GM18517 (cell line): ENCODE measurements at regions not wholly inside any gene's neighbourhood (a gene's known extent, or its start where the extent isn't known, plus 50 kb on each side); places are given as distances from the start of the nearest gene placed in this dataset.
"Not testable (repeated sequence)": the region's sequence is repeated elsewhere in the genome, so short reads cannot be mapped to it uniquely, and the experiment has no call there.

Experiments used
- ATAC-seq: cut with Tn5 transposase; IDR thresholded peaks from one replicate; pipeline ENCODE4 v1.9.1; 2021; ENCODE audit warnings: mild to moderate bottlenecking, moderate library complexity; ENCODE audit not compliant: unreplicated experiment

DNA sequence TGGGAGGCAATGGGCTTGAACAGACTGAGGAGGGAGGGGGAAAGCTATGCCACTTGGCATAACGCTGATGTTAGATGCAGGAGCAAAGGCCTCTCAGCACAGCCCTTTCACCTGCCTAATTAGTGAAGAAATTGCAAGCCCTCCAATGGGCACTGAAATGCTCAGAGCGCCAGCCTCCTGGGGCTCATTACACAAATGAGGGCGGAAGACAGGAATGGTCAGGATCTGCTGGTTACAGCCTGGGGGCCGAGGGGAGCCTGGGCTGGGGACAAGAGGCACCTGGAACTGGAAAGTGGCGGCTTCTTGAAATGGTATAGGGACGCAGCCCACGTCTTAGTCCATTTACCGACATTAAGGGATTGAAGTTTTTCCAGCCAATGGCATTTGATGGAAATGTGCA is 50.2 kb upstream of the PLET1 start:
- no peak for ATAC-seq

DNA sequence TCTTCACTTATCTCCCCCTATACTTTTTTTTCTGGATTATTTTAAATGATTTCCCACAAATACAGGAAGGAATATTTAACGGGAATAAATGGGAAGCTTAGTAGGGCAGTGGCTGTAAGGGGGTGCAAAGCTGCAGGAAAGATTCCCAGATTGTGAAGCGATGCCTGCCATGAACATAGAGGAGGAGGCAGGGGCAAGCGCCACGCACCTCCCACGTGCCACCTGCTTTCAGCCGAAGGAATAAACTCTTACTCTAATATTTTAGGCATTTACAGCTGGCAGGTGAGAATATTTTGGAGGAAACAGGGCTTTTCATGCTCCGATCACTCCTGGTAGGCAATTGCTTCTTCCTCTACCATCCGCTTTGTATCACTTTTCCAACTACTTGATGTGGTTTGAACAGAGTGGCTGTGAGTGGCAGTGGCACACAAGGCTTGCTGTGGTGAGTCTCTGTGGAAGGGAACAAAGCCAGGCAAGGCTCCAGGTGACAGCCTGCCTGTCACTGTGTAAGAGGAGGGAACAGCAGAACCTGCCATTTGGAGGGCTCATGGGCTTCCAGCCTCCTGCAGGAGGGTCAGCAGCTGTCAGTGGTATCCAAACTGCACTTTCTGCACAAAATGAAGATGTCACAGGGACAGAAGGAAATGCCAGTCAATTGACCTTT is 54.5 kb upstream of the PLET1 start:
- no peak for ATAC-seq

DNA sequence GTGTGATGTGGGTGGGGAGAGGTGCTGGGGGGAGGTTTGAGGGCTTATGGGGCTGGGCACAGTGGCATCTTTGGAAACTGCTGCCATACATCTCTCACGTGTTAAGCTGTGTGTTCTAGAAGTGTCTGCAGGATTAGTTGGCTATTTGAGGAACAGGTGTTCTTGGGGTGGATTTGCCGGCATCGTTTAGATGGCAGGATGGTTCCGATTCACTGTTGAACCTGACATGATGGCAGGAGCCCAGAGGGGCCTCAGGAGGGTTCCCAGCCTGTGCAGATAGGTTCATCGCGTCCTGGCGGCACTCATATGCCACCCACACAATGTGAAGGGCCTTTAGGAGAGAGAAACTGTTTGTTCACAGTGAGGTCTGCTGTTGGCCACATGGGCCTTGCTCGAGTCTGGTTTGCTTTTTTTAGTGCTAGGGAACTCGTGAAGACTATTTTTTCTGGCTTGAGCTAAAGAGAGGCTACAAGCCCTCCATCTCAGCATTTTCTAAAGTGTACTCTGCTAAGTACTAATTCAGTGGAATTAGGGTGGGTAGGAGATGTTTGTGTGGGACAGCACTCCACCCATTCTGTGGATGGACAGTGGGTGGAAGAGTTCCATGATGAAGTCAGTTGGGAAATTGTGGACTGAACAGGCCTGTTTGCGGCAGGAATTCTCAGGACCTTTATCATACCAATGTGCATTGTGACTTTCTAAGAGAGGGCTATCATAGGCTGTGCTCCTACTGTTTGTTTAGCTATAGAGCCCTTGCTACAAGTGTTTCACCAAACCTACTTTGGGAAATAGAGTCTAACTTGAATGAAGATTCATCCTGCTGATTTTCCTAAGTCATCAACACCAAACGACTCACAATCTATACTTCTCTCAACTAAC is 55.4 kb upstream of the PLET1 start:
- ATAC-seq, result no peak

DNA sequence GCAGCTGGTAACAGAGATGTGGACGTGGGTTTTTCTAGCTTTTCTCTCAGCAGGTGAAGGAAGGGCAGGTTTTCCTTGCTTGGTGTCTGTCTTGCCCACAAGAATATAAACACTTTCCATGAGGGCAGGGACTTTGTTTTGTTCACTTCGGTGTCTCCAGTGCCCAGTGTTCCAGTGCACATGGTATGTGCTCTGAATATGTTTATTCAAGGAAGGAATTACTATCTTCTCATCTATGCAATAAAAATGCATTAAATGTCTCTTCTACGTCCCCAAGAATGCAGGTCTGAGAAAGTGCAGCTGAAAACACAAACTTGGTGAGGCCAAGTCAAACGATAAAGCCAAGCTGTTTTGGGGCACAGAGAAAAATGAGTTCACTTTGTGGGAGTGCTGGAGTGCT is 56.3 kb upstream of the PLET1 start:
- no peak for ATAC-seq

DNA sequence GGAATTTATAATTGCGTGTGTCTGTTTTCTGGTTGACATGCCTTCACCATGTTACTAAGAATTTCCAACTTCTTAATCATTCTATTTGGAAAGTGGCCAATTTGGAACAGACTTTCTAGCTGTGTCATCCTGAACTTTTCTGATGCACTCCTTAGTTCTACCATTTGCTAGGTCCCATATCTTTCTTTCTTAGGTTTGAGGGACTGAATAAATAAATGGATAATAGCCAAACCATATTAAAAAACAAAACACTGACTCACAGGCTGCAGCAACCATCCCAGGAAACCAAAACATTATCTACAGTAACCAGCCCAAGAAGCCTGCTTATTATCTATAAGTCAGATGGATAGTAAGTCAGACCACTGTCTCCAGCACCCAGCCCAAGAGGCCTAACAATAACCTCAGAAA is 57.5 kb upstream of the PLET1 start:
- no peak for ATAC-seq

DNA sequence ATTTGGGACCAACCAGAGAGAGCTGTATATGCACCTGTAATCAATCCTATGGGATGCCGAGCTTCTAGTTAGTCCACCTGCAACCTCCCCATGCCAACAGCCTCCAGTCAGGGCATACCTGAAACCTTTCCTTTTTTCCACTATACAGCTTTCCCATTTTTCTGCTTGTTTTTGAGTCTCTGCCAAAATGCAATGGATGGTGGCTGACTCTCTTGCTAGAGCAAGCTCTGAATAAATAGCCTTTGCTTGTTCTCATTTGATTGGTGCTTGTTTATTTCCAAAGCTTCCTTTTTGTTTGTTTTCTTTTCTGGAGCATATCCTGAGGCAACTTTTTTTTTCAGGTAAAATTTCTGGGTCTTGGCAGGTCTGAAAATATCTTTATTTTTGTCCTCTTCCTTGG is 58.0 kb upstream of the PLET1 start:
- no peak for ATAC-seq

DNA sequence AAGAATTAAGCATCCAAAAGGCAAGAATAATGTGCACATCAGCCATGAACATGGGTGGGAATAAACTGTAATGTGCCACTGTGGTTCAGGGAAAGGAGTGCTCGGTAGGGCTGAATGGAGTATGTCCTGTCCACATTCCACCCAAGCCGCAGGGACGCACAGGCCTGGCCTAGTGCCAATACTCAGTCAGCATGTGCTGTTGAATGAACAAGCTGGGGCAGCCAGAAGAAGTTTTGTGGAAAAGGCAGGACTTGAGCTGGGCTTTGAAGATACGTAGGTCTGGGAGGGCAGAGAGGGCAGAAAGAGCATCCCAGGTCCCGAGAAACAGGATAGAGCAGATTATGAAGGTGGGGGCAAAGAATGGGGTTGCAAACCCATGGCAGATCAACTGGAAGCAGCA is 60.0 kb upstream of the PLET1 start:
- no peak for ATAC-seq

DNA sequence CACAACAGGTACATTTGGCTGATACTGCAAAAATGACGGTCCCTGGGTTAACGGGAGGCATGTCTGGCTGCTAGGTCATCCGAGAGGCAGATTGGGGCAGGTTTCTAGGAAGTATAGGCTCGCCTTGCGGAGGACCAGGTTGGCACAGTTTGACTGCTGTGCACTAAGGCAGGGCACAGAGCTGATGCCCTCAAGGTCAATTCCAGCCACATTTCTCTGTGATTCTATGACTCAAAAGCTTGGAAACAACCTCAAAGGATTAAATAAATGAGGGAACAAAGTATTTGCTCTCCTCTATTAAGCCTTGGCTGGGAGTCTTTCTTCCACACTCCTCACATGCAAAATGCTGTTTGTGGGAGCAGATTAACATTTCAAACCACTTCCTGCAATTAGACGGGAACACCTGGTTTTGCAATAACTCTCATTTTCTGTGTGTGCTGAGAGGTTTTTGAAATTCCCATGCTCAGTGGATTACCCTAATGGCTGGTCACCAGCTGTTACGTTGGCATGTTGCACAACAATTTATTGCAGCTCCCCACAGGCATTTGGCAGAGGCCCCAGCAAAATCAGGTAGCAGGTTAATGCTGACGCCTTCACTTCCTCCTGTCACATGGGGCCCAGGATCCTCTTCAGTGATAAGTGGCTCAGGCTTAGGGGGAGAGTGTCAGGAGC is 61.0 kb upstream of the PLET1 start:
- ATAC-seq, result no peak

DNA sequence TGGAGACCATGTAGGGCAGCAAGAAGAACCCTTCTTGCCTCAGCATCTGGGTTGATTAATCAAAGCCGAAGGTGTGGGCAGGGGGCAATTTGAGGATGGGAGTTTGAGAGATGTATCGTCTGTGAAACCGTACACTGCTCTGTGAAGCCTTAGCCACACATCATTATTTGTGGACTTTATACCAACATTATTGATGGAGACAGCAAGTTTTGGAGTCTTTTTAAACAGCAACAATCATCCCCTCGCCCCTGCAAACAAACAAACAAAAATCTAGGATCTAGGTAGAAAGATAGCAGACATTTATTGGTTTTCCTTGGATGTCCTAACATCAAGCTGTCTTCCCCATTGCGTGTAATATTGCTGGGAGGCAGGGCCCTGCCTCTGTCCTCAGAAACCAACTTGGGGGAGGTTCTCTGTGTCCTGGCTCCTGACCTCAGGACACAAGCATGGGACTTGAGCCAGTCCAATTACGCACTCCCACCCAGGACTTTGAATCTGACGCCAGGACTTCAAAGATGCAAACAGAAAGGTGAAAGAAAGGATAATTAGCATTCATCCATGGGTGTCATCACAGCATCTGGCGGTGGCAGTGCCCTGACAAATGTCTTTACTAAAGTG is 61.6 kb upstream of the PLET1 start:
- ATAC-seq, result no peak

DNA sequence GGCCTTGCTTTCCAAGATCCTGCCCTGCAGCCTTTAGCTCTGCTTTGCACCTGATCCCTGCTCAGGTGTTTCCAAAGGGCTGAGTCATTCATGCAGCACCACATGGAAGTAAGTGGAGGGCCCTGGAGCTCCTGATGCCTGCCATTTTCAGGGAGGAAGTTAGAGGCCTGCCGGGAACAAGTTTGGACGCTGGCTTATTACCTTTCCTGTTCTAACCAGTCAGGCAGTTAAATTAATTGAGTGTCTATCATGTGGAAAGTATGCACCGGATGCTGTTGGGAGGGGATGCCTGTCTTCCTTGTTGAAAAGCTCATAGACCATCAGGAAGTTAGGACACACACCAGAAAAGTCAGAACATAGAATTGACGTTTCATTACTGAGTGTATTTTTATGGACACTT is 73.7 kb upstream of the PLET1 start:
- no peak for ATAC-seq

DNA sequence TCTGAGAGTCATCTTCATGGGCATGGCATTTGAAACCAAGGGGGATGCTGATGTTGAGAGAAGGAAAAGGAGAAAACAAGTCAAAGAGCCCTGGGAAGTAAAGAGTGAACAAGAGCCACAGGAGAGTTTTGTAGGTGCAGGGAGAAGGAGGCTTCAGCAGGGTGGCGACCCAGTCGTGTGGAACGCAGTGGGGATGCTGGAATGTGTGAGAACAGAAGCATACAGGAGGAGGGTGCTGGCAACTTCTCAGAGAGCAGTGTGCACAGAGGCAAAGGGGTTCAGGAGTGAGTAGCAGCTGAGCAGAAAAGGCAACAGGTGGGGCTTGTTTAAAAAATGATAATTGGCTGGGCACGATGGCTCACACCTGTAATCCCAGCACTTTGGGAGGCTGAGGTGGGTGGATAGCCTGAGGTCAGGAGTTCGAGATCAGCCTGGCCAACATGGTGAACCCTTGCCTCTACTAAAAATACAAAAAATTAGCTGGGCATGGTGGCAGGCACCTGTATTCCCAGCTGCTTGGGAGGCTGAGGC is 75.8 kb upstream of the PLET1 start:
- ATAC-seq, result no peak

DNA sequence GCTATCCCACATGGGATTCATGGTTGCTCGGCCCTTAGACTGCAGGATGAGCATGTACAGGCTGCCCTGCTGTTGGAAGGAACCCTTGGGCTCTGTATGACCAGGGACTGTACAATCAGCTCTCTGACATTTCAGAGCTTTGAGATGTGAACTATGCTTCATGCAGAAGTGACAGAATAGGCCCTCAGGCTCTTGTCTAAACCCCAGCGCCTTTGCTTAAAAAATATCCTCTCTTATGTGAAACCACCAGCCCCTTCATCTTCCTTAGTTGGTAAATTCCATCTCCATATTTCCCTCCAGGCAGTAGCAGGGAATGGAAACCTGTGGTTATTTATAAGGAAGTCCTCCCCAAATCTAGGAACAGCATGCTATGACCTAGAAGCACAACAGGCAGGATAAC is 78.9 kb upstream of the PLET1 start:
- no peak for ATAC-seq

DNA sequence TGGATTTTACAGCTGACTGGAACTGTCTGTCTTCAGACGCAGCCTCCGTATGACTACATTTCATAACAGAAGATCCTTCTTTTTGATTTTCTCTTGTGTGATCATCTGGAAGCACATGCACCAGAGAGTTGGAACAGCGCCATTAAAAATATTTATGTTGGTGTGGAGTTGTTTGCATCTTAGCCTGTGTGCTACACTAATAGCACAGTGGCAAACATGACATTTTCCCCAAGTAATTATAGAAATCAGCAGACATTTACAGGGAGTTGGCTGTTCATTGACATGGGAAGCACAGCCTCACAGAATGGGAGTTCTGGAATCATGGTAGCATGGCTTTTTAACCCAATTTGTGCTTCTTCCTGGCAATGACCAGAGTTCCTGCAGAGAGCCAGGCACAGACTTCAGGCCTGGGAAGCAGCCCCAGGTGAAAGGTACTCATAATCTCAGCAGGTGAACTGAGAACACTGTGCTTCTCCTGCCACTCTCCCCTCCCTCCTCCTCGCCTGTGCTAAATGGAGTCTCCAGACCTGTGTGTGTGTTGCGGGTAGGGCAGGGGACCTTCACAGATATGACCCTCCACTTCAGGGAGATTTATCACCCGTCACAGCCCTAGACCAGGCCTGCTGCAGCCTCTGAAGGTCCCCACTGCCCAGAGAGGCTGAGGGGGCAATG is 82.8 kb upstream of the PLET1 start:
- ATAC-seq, result no peak

DNA sequence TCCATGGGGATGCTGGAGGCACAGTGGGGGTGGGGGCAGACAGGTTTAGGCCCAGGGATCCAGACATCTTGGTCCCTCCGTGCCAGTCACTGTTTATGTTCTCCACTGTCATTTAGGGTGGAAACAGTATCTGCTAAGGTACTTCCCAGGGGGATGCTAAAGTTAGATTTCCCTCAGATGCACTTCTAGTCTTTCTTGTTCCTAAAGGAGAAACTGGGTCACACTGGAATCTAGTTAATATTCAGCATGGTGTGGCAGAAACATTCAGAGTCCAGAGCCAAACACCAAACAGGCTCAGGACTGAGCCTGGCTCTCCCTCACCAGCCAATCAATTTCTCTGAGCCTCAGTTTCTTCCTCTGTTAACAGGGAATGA is 83.4 kb upstream of the PLET1 start:
- no peak for ATAC-seq

DNA sequence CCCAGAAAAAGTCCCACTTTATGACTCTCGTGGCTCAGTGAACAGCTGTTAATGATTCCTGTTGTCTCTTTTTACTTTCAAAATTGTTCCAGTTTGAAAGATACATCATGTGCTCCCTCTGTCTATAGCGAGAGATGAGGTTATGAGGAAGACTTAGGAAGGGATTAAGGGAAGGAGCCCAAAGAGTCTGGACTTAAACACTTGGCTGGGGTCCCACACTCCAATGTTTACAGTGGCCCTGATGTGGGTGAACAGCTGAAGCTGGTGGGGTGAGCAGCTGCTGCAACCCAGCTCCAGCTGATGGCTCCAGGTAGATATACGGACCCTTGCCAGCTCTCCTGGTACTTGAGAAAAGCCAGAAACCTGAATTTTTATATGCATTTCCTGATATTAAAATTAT is 84.5 kb upstream of the PLET1 start:
- no peak for ATAC-seq

DNA sequence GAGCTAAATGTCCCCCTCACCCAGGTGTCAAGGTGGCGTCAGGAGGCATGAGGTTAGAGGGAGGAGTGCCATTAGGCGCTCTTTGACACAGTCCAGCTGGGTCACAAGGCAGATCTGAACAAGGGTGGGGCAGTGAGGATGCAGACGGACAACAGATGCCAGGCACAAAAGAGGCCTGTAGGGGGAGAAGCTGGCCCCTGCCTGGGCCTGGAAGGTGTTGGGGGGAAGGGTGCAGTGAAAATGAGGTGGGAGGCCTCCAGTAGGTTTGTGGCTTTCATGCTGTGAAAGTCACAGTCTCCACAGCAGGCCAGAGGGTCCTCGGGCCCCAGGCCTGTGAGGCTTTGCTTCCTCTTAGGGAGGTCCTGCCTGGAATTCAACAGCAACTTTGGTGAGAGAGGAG is 85.0 kb upstream of the PLET1 start:
- ATAC-seq, result no peak

DNA sequence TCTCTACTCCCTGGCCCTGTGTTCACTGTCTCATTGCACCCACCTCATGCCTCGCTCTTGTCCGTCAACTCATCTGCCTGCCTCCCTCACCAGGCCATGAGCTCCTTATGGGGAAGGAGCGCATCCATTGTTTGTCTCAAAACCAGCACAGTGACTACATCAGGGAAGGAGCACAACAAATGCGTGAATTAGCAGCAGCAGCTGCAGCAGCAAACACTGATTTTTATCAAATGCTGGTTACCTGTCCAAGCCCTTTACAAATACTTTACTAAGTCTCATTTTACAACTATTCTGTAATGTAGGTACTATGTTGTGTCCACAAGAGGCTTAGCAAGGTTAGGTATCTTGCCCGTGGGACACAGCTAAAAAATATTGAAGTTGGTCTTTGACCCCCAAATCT is 85.9 kb upstream of the PLET1 start:
- ATAC-seq, result no peak

DNA sequence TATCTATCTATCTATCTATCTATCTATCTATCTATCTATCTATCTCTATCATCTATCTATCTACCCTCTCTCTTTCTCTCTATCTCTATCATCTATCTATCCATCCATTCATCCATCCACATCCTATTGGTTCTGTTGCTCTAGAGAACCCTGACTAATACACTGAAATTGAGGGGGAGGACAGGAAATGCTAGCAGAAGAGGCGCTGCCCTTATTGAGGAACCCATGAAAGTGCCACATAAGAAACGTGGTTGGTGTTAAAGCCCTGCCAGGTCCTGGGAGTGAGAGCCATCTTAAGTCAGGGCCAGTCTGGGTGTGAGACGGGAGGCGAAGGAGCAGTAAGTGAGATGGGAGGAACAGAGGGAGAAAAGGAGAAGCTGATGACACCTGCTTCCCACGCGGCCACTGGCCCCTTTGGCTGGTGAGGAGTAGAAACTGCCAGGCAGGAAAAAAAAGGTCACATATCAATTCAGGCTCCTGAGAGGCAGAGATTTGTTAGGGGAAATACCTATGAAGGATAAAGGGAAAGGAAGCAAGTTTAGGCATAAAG is 87.9 kb upstream of the PLET1 start:
- no peak for ATAC-seq

DNA sequence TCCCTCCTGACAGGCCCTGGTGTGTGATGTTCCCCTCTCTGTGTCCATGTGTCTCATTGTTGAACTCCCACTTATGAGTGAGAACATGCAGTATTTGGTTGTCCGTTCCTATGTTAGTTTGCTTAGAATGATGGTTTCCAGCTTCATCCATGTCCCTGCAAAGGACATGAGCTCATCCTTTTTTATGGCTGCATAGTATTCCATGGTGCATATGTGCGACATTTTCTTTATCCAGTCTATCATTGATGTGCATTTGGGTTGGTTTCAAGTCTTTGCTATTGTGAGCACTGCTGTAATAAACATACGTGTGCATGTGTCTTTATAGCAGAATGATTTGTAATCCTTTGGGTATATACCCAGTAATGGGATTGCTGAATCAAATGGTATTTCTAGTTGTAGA is 90.8 kb upstream of the PLET1 start:
- ATAC-seq, result not testable (repeated sequence)

DNA sequence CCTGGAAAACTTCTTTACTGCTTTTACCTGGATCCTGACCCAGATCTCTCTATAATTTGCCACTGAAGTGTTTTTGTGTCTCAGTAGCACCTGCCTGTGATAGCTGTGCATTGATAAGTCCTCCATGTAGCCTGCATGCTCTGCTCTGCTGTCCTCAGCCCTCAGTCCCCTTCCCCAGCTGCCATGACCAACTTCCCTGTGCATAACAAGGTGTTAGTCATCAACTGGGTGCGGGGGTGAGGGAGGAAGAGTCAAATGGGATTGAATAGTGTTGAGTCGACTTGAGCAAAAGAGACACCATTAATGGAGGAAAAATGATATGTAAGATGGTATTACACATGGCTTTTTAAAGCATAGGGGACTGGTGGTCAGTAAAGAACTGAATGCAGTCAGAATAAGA is 92.2 kb upstream of the PLET1 start:
- no peak for ATAC-seq

DNA sequence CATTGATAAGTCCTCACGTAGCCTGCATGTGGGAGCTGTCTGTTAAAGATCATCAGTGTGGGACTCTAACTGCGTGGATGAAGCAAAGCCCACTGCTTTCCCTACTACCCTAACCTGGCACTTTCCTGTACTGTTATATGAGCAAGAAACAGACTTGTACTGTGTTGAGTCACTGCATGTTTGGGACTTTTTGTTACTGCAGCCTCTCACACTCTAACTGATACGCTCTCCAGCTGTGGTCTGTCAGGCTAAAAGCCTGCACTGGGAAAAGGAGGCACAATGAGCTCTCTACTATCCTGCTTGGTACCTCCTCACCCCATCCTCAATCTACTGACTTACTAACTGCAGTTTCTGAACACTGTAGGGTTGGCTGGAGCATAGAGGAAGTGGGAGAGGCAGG is 93.7 kb upstream of the PLET1 start:
- ATAC-seq, result no peak
